GM18508 (cell line): ENCODE measurements at regions not wholly inside any gene's neighbourhood (a gene's known extent, or its start where the extent isn't known, plus 50 kb on each side); places are given as distances from the start of the nearest gene placed in this dataset.

ENCODE experiments used
- ATAC-seq: cut with Tn5 transposase; IDR thresholded peaks from one replicate; pipeline ENCODE4 v1.9.1; 2021; ENCODE audit warnings: moderate number of reproducible peaks; ENCODE audit not compliant: insufficient read depth, unreplicated experiment

GRCh38 chr11:113556036-113556435 is 80.8 kb upstream of the DRD2 start:
- no peak for ATAC-seq

GRCh38 chr11:113555071-113555619 is 79.9 kb upstream of the DRD2 start:
- ATAC-seq: no peak

- no peak for ATAC-seq
Observed at GRCh38 chr11:113554526-113554925, 79.3 kb upstream of the DRD2 start.

- no peak for ATAC-seq
Observed at GRCh38 chr11:113553915-113554314, 78.7 kb upstream of the DRD2 start.

- ATAC-seq: no peak
Observed at GRCh38 chr11:113553235-113553634, 78.0 kb upstream of the DRD2 start.

- no peak for ATAC-seq
Observed at GRCh38 chr11:113552271-113552670, 77.1 kb upstream of the DRD2 start.

- no peak for ATAC-seq
Observed at GRCh38 chr11:113551645-113552044, 76.4 kb upstream of the DRD2 start.

- no peak for ATAC-seq
Observed at GRCh38 chr11:113549611-113550578, 74.7 kb upstream of the DRD2 start.

- ATAC-seq: no peak
Observed at GRCh38 chr11:113549061-113549460, 73.9 kb upstream of the DRD2 start.

GRCh38 chr11:113547739-113548138 is 72.5 kb upstream of the DRD2 start:
- ATAC-seq: no peak

- ATAC-seq: no peak
Observed at GRCh38 chr11:113546757-113547507, 71.7 kb upstream of the DRD2 start.

GRCh38 chr11:113542420-113542819 is 67.2 kb upstream of the DRD2 start:
- ATAC-seq: no peak

- ATAC-seq: no peak
Observed at GRCh38 chr11:113540416-113541330, 65.5 kb upstream of the DRD2 start.

GRCh38 chr11:113538451-113539412 is 63.5 kb upstream of the DRD2 start:
- no peak for ATAC-seq

- ATAC-seq: no peak
Observed at GRCh38 chr11:113534625-113535024, 59.4 kb upstream of the DRD2 start.

GRCh38 chr11:113533425-113533698 is 58.2 kb upstream of the DRD2 start:
- ATAC-seq: no peak

GRCh38 chr11:113532697-113533424 is 57.7 kb upstream of the DRD2 start:
- ATAC-seq: no peak

GRCh38 chr11:113531575-113532451 is 56.6 kb upstream of the DRD2 start:
- ATAC-seq: no peak
